ENCODE measurements at regions not wholly inside any gene's neighbourhood (a gene's known extent, or its start where the extent isn't known, plus 50 kb on each side); places are given as distances from the start of the nearest gene placed in this dataset.
"Not testable (repeated sequence)": the region's sequence is repeated elsewhere in the genome, so short reads cannot be mapped to it uniquely, and the experiment has no call there.

GRCh38 chr14:83638748-83639504, 1891.0 kb upstream of the FLRT2 start:
- H3K4me1 Mint-ChIP-seq (ENCODE audit: low read depth), result no peaks in the 10 kb centered on the region
- ATAC-seq (no peak), DNase-seq (no peak)
- no peaks in the 10 kb centered on the region for H3K36me3 Mint-ChIP-seq (ENCODE audit: insufficient read depth)
- H3K27me3 Mint-ChIP-seq (ENCODE audit: low read depth), result no peaks in the 10 kb centered on the region
- H3K9me3 Mint-ChIP-seq, result peaks cover 11% of the 10 kb centered on the region
- H3K4me3 Mint-ChIP-seq, result no peak overlapping the region

DNA sequence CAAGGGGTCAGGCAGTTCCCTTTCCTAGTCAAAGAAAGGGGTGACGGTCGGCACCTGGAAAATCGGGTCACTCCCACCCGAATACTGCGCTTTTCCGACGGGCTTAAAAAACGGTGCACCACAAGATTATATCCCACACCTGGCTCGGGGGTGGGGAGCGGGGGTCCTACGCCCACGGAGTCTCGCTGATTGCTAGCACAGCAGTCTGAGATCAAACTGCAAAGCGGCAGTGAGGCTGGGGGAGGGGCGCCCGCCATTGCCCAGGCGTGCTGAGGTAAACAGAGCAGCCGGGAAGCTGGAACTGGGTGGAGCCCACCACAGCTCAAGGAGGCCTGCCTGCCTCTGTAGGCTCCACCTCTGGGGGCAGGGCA, 1890.5 kb upstream of the FLRT2 start:
- not testable (repeated sequence) for H3K9me3 Mint-ChIP-seq; H3K27me3 Mint-ChIP-seq (ENCODE audit: low read depth); DNase-seq; H3K4me3 Mint-ChIP-seq; ATAC-seq; H3K36me3 Mint-ChIP-seq (ENCODE audit: insufficient read depth); H3K4me1 Mint-ChIP-seq (ENCODE audit: low read depth)

GRCh38 chr14:83646228-83646627, 1883.7 kb upstream of the FLRT2 start:
- ATAC-seq (no peak), DNase-seq (no peak)
- H3K9me3 Mint-ChIP-seq, result peaks cover 9% of the 10 kb centered on the region
- no peaks in the 10 kb centered on the region for H3K4me1 Mint-ChIP-seq (ENCODE audit: low read depth)
- no peak overlapping the region for H3K4me3 Mint-ChIP-seq
- H3K36me3 Mint-ChIP-seq (ENCODE audit: insufficient read depth), result no peaks in the 10 kb centered on the region
- no peaks in the 10 kb centered on the region for H3K27me3 Mint-ChIP-seq (ENCODE audit: low read depth)

GRCh38 chr14:83660597-83660996, 1869.3 kb upstream of the FLRT2 start:
- Mint-ChIP-seq H3K36me3 (ENCODE audit: insufficient read depth) (no peaks in the 10 kb centered on the region), H3K9me3 (peaks cover 3% of the 10 kb centered on the region), H3K4me1 (ENCODE audit: low read depth) (no peaks in the 10 kb centered on the region), H3K4me3 (no peak overlapping the region), H3K27me3 (ENCODE audit: low read depth) (no peaks in the 10 kb centered on the region)
- ATAC-seq (no peak), DNase-seq (no peak)

- Mint-ChIP-seq H3K4me3 (no peak overlapping the region), H3K36me3 (ENCODE audit: insufficient read depth) (no peaks in the 10 kb centered on the region), H3K27me3 (ENCODE audit: low read depth) (no peaks in the 10 kb centered on the region), H3K4me1 (ENCODE audit: low read depth) (no peaks in the 10 kb centered on the region), H3K9me3 (peaks cover 7% of the 10 kb centered on the region)
- DNase-seq, result no peak
- no peak for ATAC-seq
These were observed 1865.6 kb upstream of the FLRT2 start for GRCh38 chr14:83664389-83664788.

DNA sequence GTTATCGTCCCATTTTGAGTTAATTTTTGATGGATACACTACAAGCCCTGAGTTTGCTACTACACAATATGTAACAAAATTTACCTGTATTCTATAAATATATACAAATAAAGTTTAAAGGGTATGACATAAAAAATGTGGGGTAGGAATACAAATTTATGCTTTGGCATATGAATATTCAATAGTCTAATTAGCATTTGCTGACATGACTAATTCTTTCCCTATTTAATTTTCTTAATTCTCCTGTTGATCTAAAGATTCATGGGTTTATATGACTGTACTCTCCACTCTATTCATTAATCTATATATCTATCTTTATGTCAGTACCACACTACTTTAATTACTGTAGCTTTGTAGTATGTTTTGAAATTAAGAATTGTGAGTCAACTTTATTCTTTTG, 1840.7 kb upstream of the FLRT2 start:
- no peak for ATAC-seq
- DNase-seq, result no peak
- H3K9me3 Mint-ChIP-seq, result peaks cover 8% of the 10 kb centered on the region
- no peak overlapping the region for H3K4me3 Mint-ChIP-seq
- H3K4me1 Mint-ChIP-seq (ENCODE audit: low read depth), result no peaks in the 10 kb centered on the region
- no peaks in the 10 kb centered on the region for H3K27me3 Mint-ChIP-seq (ENCODE audit: low read depth)
- no peaks in the 10 kb centered on the region for H3K36me3 Mint-ChIP-seq (ENCODE audit: insufficient read depth)

DNA sequence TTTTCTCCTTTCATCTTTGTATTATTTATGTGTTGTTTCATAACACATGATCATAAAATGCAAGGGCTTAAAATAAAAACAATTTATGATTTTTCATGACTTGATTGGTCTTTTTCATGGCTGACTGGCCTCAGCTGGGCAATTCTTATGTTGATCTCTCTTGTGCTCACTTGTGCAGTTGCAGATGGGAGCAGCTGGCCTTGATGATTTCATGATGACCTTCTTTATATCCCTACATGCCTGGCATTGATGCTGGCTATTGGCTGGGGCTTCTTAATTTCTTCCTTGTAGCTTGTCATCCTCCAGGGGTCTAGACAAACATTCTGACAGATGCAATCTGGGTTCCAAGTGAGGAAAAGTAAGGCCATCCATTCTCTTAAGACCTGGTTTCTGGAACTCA, 1832.8 kb upstream of the FLRT2 start:
- no peaks in the 10 kb centered on the region for H3K4me1 Mint-ChIP-seq (ENCODE audit: low read depth)
- DNase-seq (no peak), ATAC-seq (no peak)
- H3K36me3 Mint-ChIP-seq (ENCODE audit: insufficient read depth), result no peaks in the 10 kb centered on the region
- H3K9me3 Mint-ChIP-seq, result peaks cover 4% of the 10 kb centered on the region
- no peak overlapping the region for H3K4me3 Mint-ChIP-seq
- no peaks in the 10 kb centered on the region for H3K27me3 Mint-ChIP-seq (ENCODE audit: low read depth)

DNA sequence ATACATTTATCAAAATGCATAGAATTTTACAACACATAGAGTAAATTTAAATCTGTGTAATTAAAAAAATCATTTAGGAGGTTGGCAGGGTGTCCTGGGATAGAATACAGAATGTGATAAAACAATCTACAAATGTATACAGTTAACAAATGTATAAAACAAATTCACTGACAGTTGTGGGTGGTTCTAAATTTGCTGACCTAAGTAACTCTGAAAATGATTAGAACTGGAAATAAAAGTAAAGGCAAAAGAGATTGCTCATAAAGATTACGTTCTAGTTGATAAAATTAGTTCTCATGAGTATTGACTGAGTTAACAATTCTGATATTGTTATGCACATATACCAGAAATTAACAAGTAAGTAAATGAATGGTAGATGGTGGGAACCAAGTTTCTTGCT, 1827.3 kb upstream of the FLRT2 start:
- no peak for ATAC-seq
- no peaks in the 10 kb centered on the region for H3K36me3 Mint-ChIP-seq (ENCODE audit: insufficient read depth)
- H3K4me3 Mint-ChIP-seq, result no peak overlapping the region
- no peaks in the 10 kb centered on the region for H3K4me1 Mint-ChIP-seq (ENCODE audit: low read depth)
- H3K27me3 Mint-ChIP-seq (ENCODE audit: low read depth), result no peaks in the 10 kb centered on the region
- no peak for DNase-seq
- H3K9me3 Mint-ChIP-seq, result peaks cover 8% of the 10 kb centered on the region

DNA sequence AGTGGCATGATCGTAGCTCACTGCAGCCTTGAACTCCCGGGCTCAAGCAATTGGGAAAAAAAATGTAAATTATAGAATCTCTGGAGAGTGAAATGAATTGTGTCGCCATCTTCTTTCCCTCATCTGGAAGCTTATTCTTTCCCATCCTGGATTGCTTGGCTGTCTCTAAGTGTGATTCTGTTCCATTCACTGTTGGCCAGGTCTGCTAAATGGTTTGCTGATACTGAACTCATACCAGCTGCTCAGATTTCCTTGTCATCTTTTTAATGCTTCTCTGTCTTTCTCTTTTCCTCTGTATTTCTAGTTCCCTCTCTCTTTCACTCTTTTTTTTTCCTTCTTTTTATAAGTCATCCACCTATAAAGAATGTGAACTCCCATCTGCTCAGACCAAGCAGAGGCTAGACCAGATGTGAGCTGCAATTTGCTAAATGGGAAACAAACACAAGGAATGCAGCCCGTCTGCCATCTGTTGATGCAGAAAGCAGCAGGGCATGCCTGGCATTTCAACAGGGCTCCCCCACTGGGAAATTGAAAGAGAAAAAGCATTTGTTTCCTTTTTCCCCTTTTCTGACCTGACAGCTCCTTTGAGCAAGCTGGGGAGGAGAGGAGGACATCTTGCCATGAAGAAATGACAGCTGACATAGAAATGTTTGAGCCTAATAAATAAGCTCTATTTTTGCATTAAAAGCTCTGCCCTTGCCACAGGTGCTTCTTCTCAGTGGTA, 1823.6 kb upstream of the FLRT2 start:
- no peaks in the 10 kb centered on the region for H3K36me3 Mint-ChIP-seq (ENCODE audit: insufficient read depth)
- no peaks in the 10 kb centered on the region for H3K4me1 Mint-ChIP-seq (ENCODE audit: low read depth)
- ATAC-seq, result no peak
- H3K4me3 Mint-ChIP-seq, result no peak overlapping the region
- H3K27me3 Mint-ChIP-seq (ENCODE audit: low read depth), result no peaks in the 10 kb centered on the region
- DNase-seq, result no peak
- H3K9me3 Mint-ChIP-seq, result peaks cover 7% of the 10 kb centered on the region

DNA sequence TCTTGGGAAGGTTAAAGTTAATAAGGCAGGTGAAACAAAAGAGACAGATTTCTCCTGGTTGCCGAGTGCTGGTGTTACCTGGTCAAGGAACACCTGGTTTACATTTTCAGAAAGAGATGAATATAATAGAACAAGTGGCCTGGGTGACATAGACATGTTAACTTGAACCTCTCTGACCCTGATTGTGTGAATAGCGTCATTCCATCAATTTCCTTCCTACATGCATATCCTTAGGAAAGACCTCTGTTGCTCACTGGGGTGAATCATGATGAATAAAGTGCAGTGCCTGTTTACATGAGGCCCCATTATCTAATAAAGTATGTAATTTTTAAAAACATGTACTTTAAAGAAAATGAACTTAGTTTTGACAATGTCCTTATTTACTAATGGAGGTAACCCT, 1822.9 kb upstream of the FLRT2 start:
- ATAC-seq, result no peak
- Mint-ChIP-seq H3K27me3 (ENCODE audit: low read depth) (no peaks in the 10 kb centered on the region), H3K4me1 (ENCODE audit: low read depth) (no peaks in the 10 kb centered on the region)

DNA sequence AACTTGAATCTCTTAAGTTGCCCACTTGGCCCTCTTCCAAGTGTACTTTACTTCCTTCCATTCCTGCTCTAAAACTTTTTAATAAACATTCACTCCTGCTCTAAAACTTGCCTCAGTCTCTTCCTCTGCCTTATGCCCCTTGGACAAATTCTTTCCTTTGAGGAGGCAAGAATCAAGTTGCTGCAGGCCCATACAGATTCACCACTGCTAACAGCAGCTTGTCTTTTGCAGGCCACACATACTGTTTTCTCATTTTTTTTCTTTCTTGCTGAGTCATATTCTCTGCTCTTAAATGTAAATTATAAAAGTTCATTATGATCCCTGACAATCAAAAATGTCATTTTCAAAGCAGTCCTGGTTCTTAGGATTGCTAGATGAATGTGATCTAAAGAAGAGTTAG, 1820.8 kb upstream of the FLRT2 start:
- Mint-ChIP-seq H3K27me3 (ENCODE audit: low read depth) (no peaks in the 10 kb centered on the region), H3K4me3 (no peak overlapping the region), H3K4me1 (ENCODE audit: low read depth) (no peaks in the 10 kb centered on the region), H3K9me3 (peaks cover 5% of the 10 kb centered on the region), H3K36me3 (ENCODE audit: insufficient read depth) (no peaks in the 10 kb centered on the region)
- no peak for DNase-seq
- no peak for ATAC-seq

More for the DNA sequence above, 1822.9 kb upstream of the FLRT2 start:
- DNase-seq, result no peak
- Mint-ChIP-seq H3K4me3 (no peak overlapping the region), H3K36me3 (ENCODE audit: insufficient read depth) (no peaks in the 10 kb centered on the region), H3K9me3 (peaks cover 7% of the 10 kb centered on the region)

DNA sequence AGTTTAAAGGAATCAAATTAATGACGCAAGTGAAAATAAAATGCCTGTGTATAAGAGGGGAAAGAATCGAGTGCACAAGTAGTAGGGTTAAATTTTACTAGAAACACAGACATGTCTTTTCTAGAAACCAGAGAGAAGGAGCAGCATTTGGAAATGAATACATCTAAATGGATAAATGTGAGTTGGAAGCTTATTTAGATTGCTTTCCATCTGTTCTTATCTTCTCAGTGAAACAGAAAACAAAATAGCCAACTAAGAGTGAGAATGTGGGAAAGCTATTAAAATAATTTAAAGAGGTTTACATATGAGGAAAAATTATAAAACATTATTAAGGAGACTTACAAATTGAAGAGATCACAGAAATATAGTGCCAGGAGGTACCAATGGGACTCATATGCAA, 1818.9 kb upstream of the FLRT2 start:
- no peaks in the 10 kb centered on the region for H3K4me1 Mint-ChIP-seq (ENCODE audit: low read depth)
- DNase-seq (no peak), ATAC-seq (no peak)
- H3K4me3 Mint-ChIP-seq, result no peak overlapping the region
- no peaks in the 10 kb centered on the region for H3K36me3 Mint-ChIP-seq (ENCODE audit: insufficient read depth)
- H3K9me3 Mint-ChIP-seq, result peaks cover 7% of the 10 kb centered on the region
- H3K27me3 Mint-ChIP-seq (ENCODE audit: low read depth), result no peaks in the 10 kb centered on the region

DNA sequence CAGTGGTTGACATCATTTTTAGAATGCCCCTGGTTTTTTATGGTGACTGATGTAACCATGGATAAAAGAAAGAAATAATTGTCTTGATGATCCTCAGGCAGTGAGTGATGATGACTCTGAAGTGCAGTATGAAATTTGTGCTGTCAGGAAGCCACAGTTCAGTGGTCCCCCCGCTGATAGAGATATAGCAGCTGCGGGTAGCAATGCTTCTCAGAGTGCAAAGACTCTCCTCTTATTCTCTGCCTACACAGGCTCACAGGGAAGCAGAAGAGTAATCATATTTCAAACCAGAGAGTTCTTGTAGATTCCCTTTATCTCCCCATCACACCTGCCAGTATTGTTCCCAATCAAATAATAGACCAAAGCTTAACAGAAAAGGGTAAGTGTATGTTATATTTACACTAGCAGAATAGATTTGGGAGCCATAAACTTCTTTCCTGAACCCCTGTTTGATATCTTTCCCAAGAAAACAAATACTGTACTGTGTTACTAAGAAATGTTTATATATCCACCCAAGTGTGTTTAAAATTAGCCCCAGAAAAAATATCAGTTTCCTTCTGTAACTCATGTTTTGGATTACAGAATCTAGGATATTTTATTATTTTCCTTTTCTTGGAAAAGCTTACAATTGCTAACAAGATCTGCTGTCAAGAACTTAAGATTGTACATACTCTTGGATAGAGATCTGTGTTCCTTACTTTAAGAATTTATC, 1817.4 kb upstream of the FLRT2 start:
- H3K36me3 Mint-ChIP-seq (ENCODE audit: insufficient read depth), result no peaks in the 10 kb centered on the region
- ATAC-seq (no peak), DNase-seq (no peak)
- no peaks in the 10 kb centered on the region for H3K4me1 Mint-ChIP-seq (ENCODE audit: low read depth)
- no peaks in the 10 kb centered on the region for H3K27me3 Mint-ChIP-seq (ENCODE audit: low read depth)
- no peak overlapping the region for H3K4me3 Mint-ChIP-seq
- H3K9me3 Mint-ChIP-seq, result peaks cover 11% of the 10 kb centered on the region

DNA sequence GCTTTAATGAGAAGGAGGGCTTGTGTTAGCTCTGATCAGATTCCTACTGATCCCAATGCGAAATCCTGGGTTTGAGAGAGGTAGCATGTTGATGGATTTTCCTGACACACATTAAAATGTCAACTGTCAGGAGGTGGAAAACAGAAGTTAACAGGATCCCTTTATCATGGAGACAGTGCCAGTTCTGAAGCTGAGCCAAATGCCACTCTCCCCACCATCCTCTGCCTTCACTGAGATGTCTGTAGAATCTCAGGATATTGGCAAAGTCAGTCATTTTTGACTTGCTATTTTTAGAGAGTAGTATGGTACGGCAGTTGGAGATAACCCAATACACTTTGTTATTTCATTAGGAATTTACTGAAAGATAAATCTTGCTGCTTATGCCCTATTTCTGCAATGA, 1816.2 kb upstream of the FLRT2 start:
- H3K4me1 Mint-ChIP-seq (ENCODE audit: low read depth), result no peaks in the 10 kb centered on the region
- DNase-seq (no peak), ATAC-seq (no peak)
- H3K27me3 Mint-ChIP-seq (ENCODE audit: low read depth), result no peaks in the 10 kb centered on the region
- H3K9me3 Mint-ChIP-seq, result peaks cover 11% of the 10 kb centered on the region
- H3K36me3 Mint-ChIP-seq (ENCODE audit: insufficient read depth), result no peaks in the 10 kb centered on the region
- no peak overlapping the region for H3K4me3 Mint-ChIP-seq

GRCh38 chr14:83714151-83714550, 1815.8 kb upstream of the FLRT2 start:
- Mint-ChIP-seq H3K27me3 (ENCODE audit: low read depth) (no peaks in the 10 kb centered on the region), H3K4me1 (ENCODE audit: low read depth) (no peaks in the 10 kb centered on the region), H3K4me3 (no peak overlapping the region), H3K36me3 (ENCODE audit: insufficient read depth) (no peaks in the 10 kb centered on the region), H3K9me3 (peaks cover 9% of the 10 kb centered on the region)
- DNase-seq (no peak), ATAC-seq (no peak)
